Vagina (tissue), 2 donors: ENCODE measurements at regions not wholly inside any gene's neighbourhood (a gene's known extent, or its start where the extent isn't known, plus 50 kb on each side); places are given as distances from the start of the nearest gene placed in this dataset. TPM values are rescaled to one million over a fixed set of nuclear protein-coding genes. Genes with fewer than 3 reads are reported as not detected.

Source experiments
- DNase-seq, 2 donors: peaks; one replicate each; pipeline ENCODE4 v3.0.0-alpha.2; 2017; ENCODE audit errors: extremely low spot score in 2 of 2
- H3K27ac ChIP-seq: fragments of 200-600 bp; sonication (generic); one replicate; pipeline ENCODE4 v1.5.1; 2019
- H3K27me3 ChIP-seq: fragments of 200-600 bp; sonication (generic); one replicate; pipeline ENCODE4 v1.5.1; 2019
- H3K36me3 ChIP-seq, 2 donors: fragments of 200-600 bp; sonication (generic); one replicate each; pipeline ENCODE4 v1.5.1; 2017 to 2019
- H3K4me1 ChIP-seq: fragments of 200-600 bp; sonication (generic); one replicate; pipeline ENCODE4 v1.5.1; 2019
- H3K4me3 ChIP-seq, 2 donors: fragments of 200-600 bp; sonication (generic); 1 replicate in 1 of 2; 2 replicates in 1 of 2; pipeline ENCODE4 v1.5.1; 2016 to 2019
- H3K9me3 ChIP-seq: fragments of 200-600 bp; sonication (generic); one replicate; pipeline ENCODE4 v1.5.1; 2019
- CTCF ChIP-seq, 3 experiments: fragments of 450-650 bp in 2 of 3; fragments of 200-600 bp in 1 of 3; sonication (generic) in 1 of 3; IDR thresholded peaks; one replicate each; pipeline ENCODE4 v1.5.1; 2017 to 2019; ENCODE audit warnings: antibody characterized with exemption in 3 of 3, mild to moderate bottlenecking in 2 of 3, moderate library complexity in 2 of 3
- POLR2A ChIP-seq, 2 donors: fragments of 450-650 bp; IDR thresholded peaks; one replicate each; pipeline ENCODE4 v1.6.1; 2017; ENCODE audit warnings: antibody characterized with exemption in 2 of 2, mild to moderate bottlenecking in 2 of 2, moderate library complexity in 2 of 2
- POLR2AphosphoS5 ChIP-seq, 2 donors: sonication (generic); formaldehyde crosslinking; IDR thresholded peaks; one replicate each; pipeline ENCODE4 v1.9.0; 2017; ENCODE audit warnings: antibody characterized with exemption in 2 of 2, mild to moderate bottlenecking in 2 of 2, low read depth in 1 of 2; ENCODE audit not compliant: insufficient read depth in 1 of 2
- intact Hi-C: fragments of 100-400 bp; cut with DNase I; formaldehyde crosslinking; loops from one replicate; pipeline ENCODE4 v1.15.1; 2023
- small RNA-seq: library from RNA; depleted of rRNA; stranded (forward); fragments of <200 nt; gene quantifications from one replicate; pipeline ENCODE3, GENCODE V24; 2016

DNA sequence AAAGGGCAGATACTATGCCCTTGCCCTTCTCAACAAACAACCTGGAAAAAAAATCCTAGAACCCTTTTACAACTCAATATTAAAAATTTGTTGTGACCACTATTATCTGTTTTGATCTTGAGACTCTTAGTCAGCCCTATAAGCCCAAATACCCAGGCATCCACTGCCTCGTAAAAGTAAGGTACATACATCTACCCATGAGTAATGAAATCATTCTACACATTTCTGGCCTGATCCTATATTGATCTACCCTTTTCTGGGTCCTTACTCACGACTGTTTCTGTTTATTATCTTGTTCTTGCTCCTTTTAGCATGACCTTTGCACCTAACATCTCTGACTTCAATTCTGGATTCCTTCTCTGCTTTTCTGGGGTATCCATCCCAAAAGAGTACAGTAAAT is 56.8 kb downstream of the SCG2 start:
- peaks cover 6% of the 10 kb centered on the region for H3K4me1 ChIP-seq
- DNase-seq, result no peak
- TF ChIP-seq POLR2AphosphoS5 (IDR thresholded peaks at IDR 0.05; ENCODE audit: insufficient read depth in 1 of 2, low read depth in 1 of 2) (no peak), POLR2A (IDR thresholded peaks at IDR 0.05) (no peak), CTCF (IDR thresholded peaks at IDR 0.05) (no peak)
- no peak overlapping the region for H3K27ac ChIP-seq
- H3K9me3 ChIP-seq, result no peaks in the 10 kb centered on the region
- no peaks in the 10 kb centered on the region for H3K27me3 ChIP-seq
- intact Hi-C loops, result no loop called here
- H3K36me3 ChIP-seq, result no peaks in the 10 kb centered on the region
- H3K4me3 ChIP-seq, result no peak overlapping the region

DNA sequence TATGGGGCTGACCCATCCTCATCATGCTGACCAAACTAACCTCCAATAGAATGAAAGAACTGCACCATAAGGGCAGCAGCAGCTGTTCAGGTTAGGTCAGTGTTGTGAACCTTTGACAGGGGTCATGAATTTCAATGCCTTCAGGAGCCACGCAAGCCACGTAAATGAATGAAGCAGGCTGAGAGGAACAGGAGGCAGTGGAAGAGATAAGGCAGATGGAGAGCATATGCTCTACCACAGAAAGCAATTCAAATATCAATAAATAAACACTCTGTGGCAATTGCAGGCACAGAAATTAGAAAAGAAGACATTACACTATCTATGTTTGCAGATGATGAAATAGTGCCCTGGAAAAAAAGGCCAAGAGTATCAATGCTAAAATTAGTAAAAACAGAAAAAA is 56.3 kb downstream of the SCG2 start:
- Histone ChIP-seq H3K4me1 (peaks cover 6% of the 10 kb centered on the region), H3K36me3 (no peaks in the 10 kb centered on the region), H3K27ac (no peak overlapping the region), H3K4me3 (no peak overlapping the region), H3K9me3 (no peaks in the 10 kb centered on the region), H3K27me3 (no peaks in the 10 kb centered on the region)
- intact Hi-C loops, result no loop called here
- no peak for DNase-seq
- TF ChIP-seq POLR2A (IDR thresholded peaks at IDR 0.05), result no peak
- no peak for TF ChIP-seq POLR2AphosphoS5 (IDR thresholded peaks at IDR 0.05; ENCODE audit: insufficient read depth in 1 of 2, low read depth in 1 of 2)
- TF ChIP-seq CTCF (IDR thresholded peaks at IDR 0.05), result no peak

Small RNAs in the stretch of these regions (small RNA-seq; reads per million reads assigned to genes)
- gene HIGD1AP4 (not detected), gene RN7SL807P (not detected)
